Breast epithelium (tissue), 4 donors: ENCODE measurements at regions not wholly inside any gene's neighbourhood (a gene's known extent, or its start where the extent isn't known, plus 50 kb on each side); places are given as distances from the start of the nearest gene placed in this dataset.

Experiments used
- DNase-seq, 2 donors: peaks; one replicate each; pipeline ENCODE4 v3.0.0-alpha.2; 2019; ENCODE audit warnings: low spot score in 2 of 2
- H3K27ac ChIP-seq, 2 donors: fragments of 200-600 bp; sonication (generic) in 1 of 2; one replicate each; pipeline ENCODE4 v1.5.1; 2016 to 2019; ENCODE audit warnings: mild to moderate bottlenecking in 1 of 2
- H3K27me3 ChIP-seq, 2 donors: fragments of 200-600 bp; sonication (generic) in 1 of 2; one replicate each; pipeline versions ENCODE4 v1.5.1 to v1.6.0; 2017 to 2019; ENCODE audit warnings: control low read depth in 1 of 2, mild to moderate bottlenecking in 1 of 2
- H3K36me3 ChIP-seq: fragments of 200-600 bp; one replicate; pipeline ENCODE4 v1.5.1; 2019
- H3K4me1 ChIP-seq, 2 donors: fragments of 200-600 bp; sonication (generic); one replicate each; pipeline ENCODE4 v1.5.1; 2016 to 2019; ENCODE audit warnings: control low read depth in 1 of 2
- H3K4me3 ChIP-seq, 3 donors: fragments of 200-600 bp; sonication (generic); 1 replicate in 2 of 3; 2 replicates in 1 of 3; pipeline ENCODE4 v1.5.1; 2016 to 2019; ENCODE audit warnings: mild to moderate bottlenecking in 3 of 3, moderate library complexity in 2 of 3
- H3K9me3 ChIP-seq, 2 donors: fragments of 200-600 bp; sonication (generic) in 1 of 2; one replicate each; pipeline ENCODE4 v1.5.1; 2016 to 2019; ENCODE audit warnings: control low read depth in 1 of 2
- POLR2A ChIP-seq: fragments of 450-650 bp; IDR thresholded peaks from one replicate; pipeline ENCODE4 v1.6.1; 2016; ENCODE audit warnings: antibody characterized with exemption, mild to moderate bottlenecking, moderate library complexity
- POLR2AphosphoS5 ChIP-seq, 3 donors: sonication (generic); formaldehyde crosslinking; IDR thresholded peaks; one replicate each; pipeline ENCODE4 v1.6.1; 2017; ENCODE audit warnings: antibody characterized with exemption in 3 of 3
- intact Hi-C: fragments of 100-400 bp; cut with DNase I; formaldehyde crosslinking; loops from one replicate; pipeline ENCODE4 v1.15.1; 2023; ENCODE audit warnings: low total_unique reads
- TF ChIP-seq, protein P1 (sequence below), 3 donors: fragments of 450-650 bp; IDR thresholded peaks; one replicate each; pipeline ENCODE4 v1.5.1; 2016 to 2017; ENCODE audit warnings: antibody characterized with exemption in 3 of 3, mild to moderate bottlenecking in 3 of 3, moderate library complexity in 3 of 3

DNA sequence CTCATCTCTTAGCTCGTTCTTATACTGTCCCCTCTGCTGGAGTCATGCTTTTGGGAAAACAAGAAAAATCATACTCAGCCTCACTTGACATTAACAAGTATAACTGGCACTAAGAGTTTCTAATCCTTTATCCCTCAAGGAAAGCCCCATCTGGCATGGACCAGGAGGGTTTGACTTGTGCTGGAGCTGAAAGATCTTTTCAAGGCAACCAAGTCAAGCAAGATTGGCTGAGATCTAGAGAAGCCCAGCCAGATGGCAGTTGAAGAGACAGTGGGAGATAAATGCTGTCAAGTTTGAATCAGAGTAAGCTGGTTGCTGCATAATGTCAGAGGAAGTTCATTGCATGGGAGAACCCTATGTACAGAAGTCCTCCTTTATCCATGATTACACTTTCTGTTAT lies 336.5 kb upstream of the LRP1B start:
- intact Hi-C loops, result no loop called here
- no peak for TF ChIP-seq POLR2AphosphoS5 (IDR thresholded peaks at IDR 0.05)
- TF ChIP-seq, protein P1, sequence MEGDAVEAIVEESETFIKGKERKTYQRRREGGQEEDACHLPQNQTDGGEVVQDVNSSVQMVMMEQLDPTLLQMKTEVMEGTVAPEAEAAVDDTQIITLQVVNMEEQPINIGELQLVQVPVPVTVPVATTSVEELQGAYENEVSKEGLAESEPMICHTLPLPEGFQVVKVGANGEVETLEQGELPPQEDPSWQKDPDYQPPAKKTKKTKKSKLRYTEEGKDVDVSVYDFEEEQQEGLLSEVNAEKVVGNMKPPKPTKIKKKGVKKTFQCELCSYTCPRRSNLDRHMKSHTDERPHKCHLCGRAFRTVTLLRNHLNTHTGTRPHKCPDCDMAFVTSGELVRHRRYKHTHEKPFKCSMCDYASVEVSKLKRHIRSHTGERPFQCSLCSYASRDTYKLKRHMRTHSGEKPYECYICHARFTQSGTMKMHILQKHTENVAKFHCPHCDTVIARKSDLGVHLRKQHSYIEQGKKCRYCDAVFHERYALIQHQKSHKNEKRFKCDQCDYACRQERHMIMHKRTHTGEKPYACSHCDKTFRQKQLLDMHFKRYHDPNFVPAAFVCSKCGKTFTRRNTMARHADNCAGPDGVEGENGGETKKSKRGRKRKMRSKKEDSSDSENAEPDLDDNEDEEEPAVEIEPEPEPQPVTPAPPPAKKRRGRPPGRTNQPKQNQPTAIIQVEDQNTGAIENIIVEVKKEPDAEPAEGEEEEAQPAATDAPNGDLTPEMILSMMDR (IDR thresholded peaks at IDR 0.05), result no peak
- Histone ChIP-seq H3K9me3 (no peaks in the 10 kb centered on the region), H3K27ac (no peak overlapping the region), H3K4me3 (no peak overlapping the region), H3K27me3 (no peaks in the 10 kb centered on the region), H3K4me1 (no peaks in the 10 kb centered on the region), H3K36me3 (no peaks in the 10 kb centered on the region)
- no peak for DNase-seq

DNA sequence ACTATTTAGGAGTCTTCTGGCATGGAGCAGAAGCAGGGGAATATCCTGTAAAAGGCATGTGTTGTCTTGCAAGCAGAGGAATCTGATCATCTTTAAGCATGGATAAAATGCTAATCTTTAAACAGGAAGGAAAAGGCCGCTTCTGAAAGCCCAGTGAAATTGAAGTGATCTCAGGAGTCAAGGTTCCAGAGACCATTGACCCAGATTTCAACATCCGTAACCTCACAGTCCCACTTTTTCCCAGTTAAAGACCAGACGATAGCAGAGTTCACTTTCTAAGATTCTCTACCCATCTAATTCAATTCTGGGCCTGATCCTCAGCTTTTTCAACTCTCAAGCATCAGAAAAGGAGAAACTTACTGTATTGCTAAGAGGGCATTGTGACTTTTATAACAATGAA lies 332.2 kb upstream of the LRP1B start:
- Histone ChIP-seq H3K4me1 (no peaks in the 10 kb centered on the region), H3K27me3 (no peaks in the 10 kb centered on the region), H3K27ac (no peak overlapping the region), H3K36me3 (no peaks in the 10 kb centered on the region), H3K4me3 (no peak overlapping the region), H3K9me3 (no peaks in the 10 kb centered on the region)
- intact Hi-C loops, result no loop called here
- DNase-seq, result no peak
- TF ChIP-seq, protein P1 (IDR thresholded peaks at IDR 0.05), result no peak
- no peak for TF ChIP-seq POLR2A
- no peak for TF ChIP-seq POLR2AphosphoS5 (IDR thresholded peaks at IDR 0.05)

DNA sequence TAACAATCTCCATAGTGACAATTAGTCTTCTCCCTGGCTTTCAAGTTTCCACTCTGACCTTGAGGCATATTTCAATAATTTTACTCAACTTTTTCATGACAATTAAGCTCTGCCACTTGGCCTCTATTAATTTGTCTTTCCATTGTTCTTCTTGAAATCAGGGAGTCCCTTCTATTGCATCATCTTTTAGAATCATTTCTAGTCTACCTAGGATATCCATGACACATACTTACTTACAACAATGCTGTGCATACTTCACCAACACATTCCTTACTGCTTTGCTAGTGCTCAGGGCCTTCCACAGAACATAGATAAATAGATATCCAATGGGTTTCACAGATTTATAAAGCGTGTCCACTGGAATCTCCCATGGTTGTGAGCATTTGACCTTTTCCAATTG lies 331.5 kb upstream of the LRP1B start:
- no peak for DNase-seq
- no peaks in the 10 kb centered on the region for H3K27me3 ChIP-seq
- intact Hi-C loops, result no loop called here
- no peaks in the 10 kb centered on the region for H3K36me3 ChIP-seq
- H3K4me1 ChIP-seq, result no peaks in the 10 kb centered on the region
- no peak overlapping the region for H3K4me3 ChIP-seq
- no peak overlapping the region for H3K27ac ChIP-seq
- no peak for TF ChIP-seq POLR2AphosphoS5 (IDR thresholded peaks at IDR 0.05)
- TF ChIP-seq, protein P1 (IDR thresholded peaks at IDR 0.05), result no peak
- no peak for TF ChIP-seq POLR2A
- no peaks in the 10 kb centered on the region for H3K9me3 ChIP-seq

DNA sequence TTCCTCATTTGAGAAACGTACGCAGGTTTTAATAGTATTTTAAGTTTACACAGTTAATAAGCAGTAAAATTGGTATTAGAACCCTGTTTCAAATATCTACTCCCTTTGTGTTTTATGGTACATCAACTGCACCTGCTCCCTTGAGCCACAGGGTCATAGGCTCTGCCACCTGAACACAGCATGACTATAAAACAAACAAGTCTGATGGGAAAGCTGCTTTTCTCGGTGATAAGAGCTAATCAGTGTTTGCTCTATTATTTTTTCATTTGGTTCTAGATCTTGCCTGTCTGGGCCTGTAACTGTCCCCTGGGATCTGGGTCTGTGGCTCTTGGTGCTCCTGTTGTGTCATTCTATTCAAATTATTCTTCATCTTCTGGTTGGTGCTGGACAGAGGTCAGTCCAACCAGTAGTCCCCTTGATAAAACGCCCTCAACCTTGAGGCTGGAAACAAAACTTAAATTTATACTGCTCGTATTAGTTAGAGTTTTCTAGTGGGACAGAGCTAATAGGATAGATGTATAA lies 314.8 kb upstream of the LRP1B start:
- Histone ChIP-seq H3K4me3 (no peak overlapping the region), H3K36me3 (no peaks in the 10 kb centered on the region), H3K4me1 (no peaks in the 10 kb centered on the region), H3K9me3 (no peaks in the 10 kb centered on the region), H3K27ac (no peak overlapping the region), H3K27me3 (no peaks in the 10 kb centered on the region)
- TF ChIP-seq POLR2A (no peak), POLR2AphosphoS5 (IDR thresholded peaks at IDR 0.05) (no peak)
- TF ChIP-seq, protein P1 (IDR thresholded peaks at IDR 0.05), result no peak
- no peak for DNase-seq
- intact Hi-C loops, result no loop called here

DNA sequence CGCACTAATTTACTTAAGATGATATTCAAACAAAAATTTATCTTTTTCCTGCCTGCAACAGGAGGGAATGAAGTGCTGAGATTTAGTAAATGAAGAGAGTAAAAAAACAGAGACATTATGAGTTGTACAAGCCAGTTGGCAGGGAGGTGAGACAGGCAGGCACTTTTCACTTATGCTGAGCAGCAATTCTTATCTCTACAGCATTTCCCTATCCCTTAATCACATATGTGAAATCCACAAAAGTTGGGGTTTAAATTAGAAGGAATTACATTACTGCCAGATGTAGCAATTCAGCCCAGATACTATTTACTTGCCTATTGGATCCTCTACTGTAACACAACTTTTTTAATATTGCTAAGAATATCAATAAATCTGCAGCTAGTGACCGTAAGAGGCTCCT lies 314.2 kb upstream of the LRP1B start:
- H3K4me3 ChIP-seq, result no peak overlapping the region

More for the DNA sequence above, 314.2 kb upstream of the LRP1B start:
- Histone ChIP-seq H3K27ac (no peak overlapping the region), H3K27me3 (no peaks in the 10 kb centered on the region), H3K4me1 (no peaks in the 10 kb centered on the region), H3K36me3 (no peaks in the 10 kb centered on the region), H3K9me3 (no peaks in the 10 kb centered on the region)
- DNase-seq, result no peak
- TF ChIP-seq, protein P1 (IDR thresholded peaks at IDR 0.05), result no peak
- intact Hi-C loops, result no loop called here
